ENCODE measurements at regions not wholly inside any gene's neighbourhood (a gene's known extent, or its start where the extent isn't known, plus 50 kb on each side); places are given as distances from the start of the nearest gene placed in this dataset.

GRCh38 chr12:108075561-108075960 is 53.5 kb upstream of the WSCD2 start:
- H3K4me1 Mint-ChIP-seq: peaks cover 17% of the 10 kb centered on the region
- H3K27me3 Mint-ChIP-seq (ENCODE audit: low read depth): peaks cover 58% of the 10 kb centered on the region
- H3K4me3 Mint-ChIP-seq: no peak overlapping the region
- H3K9me3 Mint-ChIP-seq: peaks cover 3% of the 10 kb centered on the region
- H3K27ac Mint-ChIP-seq (ENCODE audit: unreplicated experiment): no peak overlapping the region
- H3K36me3 Mint-ChIP-seq (ENCODE audit: low read depth): no peaks in the 10 kb centered on the region
- no peak for TF ChIP-seq CTCF (conservative IDR thresholded peaks at IDR 0.05)
- no peak for DNase-seq (ENCODE audit: low read depth, low spot score)

DNA sequence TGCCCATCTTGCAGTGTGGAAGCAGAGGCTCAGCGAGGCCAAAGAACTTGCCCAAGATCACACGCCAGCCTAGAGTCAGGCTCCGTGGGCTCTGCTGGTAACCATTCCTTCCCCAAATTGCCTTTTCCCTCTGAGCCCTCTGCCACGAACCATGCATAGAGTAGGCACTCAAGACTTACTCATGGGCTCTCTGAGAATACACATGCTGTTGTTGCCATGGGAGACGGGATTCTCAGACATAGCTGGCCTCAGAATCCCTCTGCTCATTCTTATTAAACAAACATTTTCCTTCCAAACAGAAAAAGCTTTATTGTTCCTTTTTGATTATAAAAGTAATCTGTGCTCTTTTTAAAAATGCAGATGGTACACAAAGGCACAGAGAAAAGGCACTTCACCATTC is 52.5 kb upstream of the WSCD2 start:
- H3K4me1 Mint-ChIP-seq: peaks cover 25% of the 10 kb centered on the region
- H3K4me3 Mint-ChIP-seq: no peak overlapping the region
- TF ChIP-seq CTCF (conservative IDR thresholded peaks at IDR 0.05): no peak
- DNase-seq (ENCODE audit: low read depth, low spot score): no peak
- no peak overlapping the region for H3K27ac Mint-ChIP-seq (ENCODE audit: unreplicated experiment)
- peaks cover 6% of the 10 kb centered on the region for H3K9me3 Mint-ChIP-seq
- H3K36me3 Mint-ChIP-seq (ENCODE audit: low read depth): no peaks in the 10 kb centered on the region
- H3K27me3 Mint-ChIP-seq (ENCODE audit: low read depth): peaks cover 53% of the 10 kb centered on the region

- DNase-seq (ENCODE audit: low read depth, low spot score): no peak
- no peaks in the 10 kb centered on the region for H3K36me3 Mint-ChIP-seq (ENCODE audit: low read depth)
- no peak overlapping the region for H3K27ac Mint-ChIP-seq (ENCODE audit: unreplicated experiment)
- H3K4me1 Mint-ChIP-seq: peaks cover 25% of the 10 kb centered on the region
- H3K4me3 Mint-ChIP-seq: no peak overlapping the region
- no peak for TF ChIP-seq CTCF (conservative IDR thresholded peaks at IDR 0.05)
- H3K27me3 Mint-ChIP-seq (ENCODE audit: low read depth): peaks cover 49% of the 10 kb centered on the region
- H3K9me3 Mint-ChIP-seq: peaks cover 6% of the 10 kb centered on the region
Measured at GRCh38 chr12:108078428-108078827, 50.7 kb upstream of the WSCD2 start.
